Sigmoid colon (tissue), 4 donors: ENCODE measurements at regions not wholly inside any gene's neighbourhood (a gene's known extent, or its start where the extent isn't known, plus 50 kb on each side); places are given as distances from the start of the nearest gene placed in this dataset.

ENCODE experiments used
- CTCF ChIP-seq, 4 experiments: fragments of 450-650 bp in 3 of 4; fragments of 200-600 bp in 1 of 4; IDR thresholded peaks; one replicate each; pipeline ENCODE4 v1.5.1; 2016 to 2019; ENCODE audit warnings: antibody characterized with exemption in 4 of 4, mild to moderate bottlenecking in 3 of 4, moderate library complexity in 2 of 4
- POLR2AphosphoS5 ChIP-seq, 4 donors: sonication (generic); formaldehyde crosslinking; IDR thresholded peaks; one replicate each; pipeline ENCODE4 v1.6.1; 2017; ENCODE audit warnings: antibody characterized with exemption in 4 of 4

GRCh38 chr11:130578738-130579368 is 130.4 kb downstream of the ADAMTS15 start:
- TF ChIP-seq CTCF (IDR thresholded peaks at IDR 0.05) (no peak), POLR2AphosphoS5 (IDR thresholded peaks at IDR 0.05) (no peak)
